ENCODE measurements at regions not wholly inside any gene's neighbourhood (a gene's known extent, or its start where the extent isn't known, plus 50 kb on each side); places are given as distances from the start of the nearest gene placed in this dataset.

GRCh38 chr16:72295914-72296313, 124.0 kb upstream of the PMFBP1 start:
- no peak for TF ChIP-seq POLR2A (IDR thresholded peaks at IDR 0.05; ENCODE audit: extremely low read depth, insufficient read length)
- no peak for TF ChIP-seq MYC (IDR thresholded peaks at IDR 0.05; ENCODE audit: low read depth, low read length)
- TF ChIP-seq CTCF (IDR thresholded peaks at IDR 0.05; ENCODE audit: low read depth, low read length), result no peak
- TF ChIP-seq, protein P1, sequence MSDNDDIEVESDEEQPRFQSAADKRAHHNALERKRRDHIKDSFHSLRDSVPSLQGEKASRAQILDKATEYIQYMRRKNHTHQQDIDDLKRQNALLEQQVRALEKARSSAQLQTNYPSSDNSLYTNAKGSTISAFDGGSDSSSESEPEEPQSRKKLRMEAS (IDR thresholded peaks at IDR 0.05; ENCODE audit: low read depth, low read length), result no peak
- no peak overlapping the region for H3K4me3 ChIP-seq (ENCODE audit: low read depth, low read length)
- DNase-seq (ENCODE audit: low read depth), result no peak

GRCh38 chr16:72291531-72291981, 119.6 kb upstream of the PMFBP1 start:
- TF ChIP-seq MYC (IDR thresholded peaks at IDR 0.05; ENCODE audit: low read depth, low read length) (no peak), CTCF (IDR thresholded peaks at IDR 0.05; ENCODE audit: low read depth, low read length) (no peak), POLR2A (IDR thresholded peaks at IDR 0.05; ENCODE audit: extremely low read depth, insufficient read length) (no peak)
- TF ChIP-seq, protein P1 (IDR thresholded peaks at IDR 0.05; ENCODE audit: low read depth, low read length), result no peak
- no peak for DNase-seq (ENCODE audit: low read depth)
- no peak overlapping the region for H3K4me3 ChIP-seq (ENCODE audit: low read depth, low read length)

DNA sequence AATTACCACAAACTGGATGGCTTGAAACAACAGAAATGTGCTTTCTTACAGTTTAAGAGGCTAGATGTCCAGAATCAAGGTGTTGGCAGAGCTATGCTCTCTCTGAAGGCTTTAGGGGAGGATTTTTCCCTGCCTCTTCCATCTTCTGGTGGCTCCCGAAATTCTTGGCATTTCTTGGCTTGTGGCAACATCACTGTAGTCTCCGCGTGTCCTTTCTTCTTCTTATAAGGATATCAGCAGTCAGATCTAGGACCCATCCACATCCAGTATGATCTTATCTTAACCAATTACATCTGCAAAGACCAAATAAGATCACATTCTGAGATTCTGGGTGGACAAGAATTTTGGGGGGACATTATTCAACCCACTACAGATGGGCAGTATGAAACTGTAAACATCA, 119.2 kb upstream of the PMFBP1 start:
- no peak overlapping the region for H3K4me3 ChIP-seq (ENCODE audit: low read depth, low read length)
- no peak for TF ChIP-seq POLR2A (IDR thresholded peaks at IDR 0.05; ENCODE audit: extremely low read depth, insufficient read length)
- TF ChIP-seq CTCF (IDR thresholded peaks at IDR 0.05; ENCODE audit: low read depth, low read length), result no peak
- TF ChIP-seq MYC (IDR thresholded peaks at IDR 0.05; ENCODE audit: low read depth, low read length), result no peak
- TF ChIP-seq, protein P1 (IDR thresholded peaks at IDR 0.05; ENCODE audit: low read depth, low read length), result no peak
- DNase-seq (ENCODE audit: low read depth), result no peak

DNA sequence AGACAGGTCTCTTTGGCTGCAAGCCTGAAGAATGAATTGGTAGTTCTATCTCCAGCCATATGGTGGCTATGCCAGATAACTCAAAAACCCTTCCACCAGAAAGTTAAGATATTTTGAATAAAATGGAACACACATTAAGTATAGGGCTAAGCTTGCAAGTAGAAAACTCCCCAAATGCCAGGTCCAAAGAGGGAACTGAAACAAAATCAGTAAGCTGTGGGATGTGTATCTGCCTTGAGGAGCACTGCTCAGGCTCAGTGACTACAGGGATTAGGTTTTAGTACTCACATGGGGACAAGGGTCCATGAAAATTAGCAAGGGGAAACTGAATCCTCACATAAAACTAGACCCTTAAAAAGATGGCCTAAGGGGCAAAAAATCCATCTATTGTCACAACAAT, 115.7 kb upstream of the PMFBP1 start:
- no peak for DNase-seq (ENCODE audit: low read depth)

DNA sequence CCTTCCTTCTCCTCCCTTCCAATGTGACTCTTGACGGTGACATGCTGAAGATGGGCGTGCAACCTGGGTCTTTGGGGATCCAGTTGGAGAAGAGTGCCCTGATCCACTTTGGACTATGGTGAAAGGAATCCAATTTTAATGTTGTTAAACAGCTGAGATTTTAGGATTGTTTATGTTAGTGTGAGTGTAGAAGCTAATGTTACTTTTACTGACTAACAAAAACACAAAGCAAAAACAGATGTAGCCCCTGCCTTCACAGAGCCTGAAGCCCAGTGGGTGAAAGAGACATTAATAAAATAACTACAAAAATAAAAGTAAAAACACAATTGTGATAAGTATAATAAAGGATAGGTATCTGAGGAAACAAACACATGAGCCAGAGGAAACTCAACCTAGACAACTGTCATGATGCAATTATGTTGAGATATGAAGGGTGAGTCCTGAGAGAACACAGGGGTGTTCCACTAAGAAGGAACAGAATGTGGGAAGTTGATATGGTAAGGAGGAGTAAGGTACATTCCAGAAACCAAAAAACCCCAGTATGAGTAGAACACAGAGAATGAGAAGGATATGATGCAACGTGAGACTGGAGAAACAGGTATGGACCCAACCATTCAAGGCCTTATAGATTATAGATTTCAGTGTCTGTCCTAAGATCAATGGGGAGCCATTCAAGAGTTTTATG, 115.1 kb upstream of the PMFBP1 start:
- H3K4me3 ChIP-seq (ENCODE audit: low read depth, low read length), result no peak overlapping the region
- TF ChIP-seq, protein P1 (IDR thresholded peaks at IDR 0.05; ENCODE audit: low read depth, low read length), result no peak
- TF ChIP-seq CTCF (IDR thresholded peaks at IDR 0.05; ENCODE audit: low read depth, low read length) (no peak), MYC (IDR thresholded peaks at IDR 0.05; ENCODE audit: low read depth, low read length) (no peak), POLR2A (IDR thresholded peaks at IDR 0.05; ENCODE audit: extremely low read depth, insufficient read length) (no peak)
- DNase-seq (ENCODE audit: low read depth), result no peak

More for the DNA sequence above, 115.7 kb upstream of the PMFBP1 start:
- H3K4me3 ChIP-seq (ENCODE audit: low read depth, low read length), result no peak overlapping the region
- no peak for TF ChIP-seq CTCF (IDR thresholded peaks at IDR 0.05; ENCODE audit: low read depth, low read length)
- TF ChIP-seq, protein P1 (IDR thresholded peaks at IDR 0.05; ENCODE audit: low read depth, low read length), result no peak
- no peak for TF ChIP-seq POLR2A (IDR thresholded peaks at IDR 0.05; ENCODE audit: extremely low read depth, insufficient read length)
- TF ChIP-seq MYC (IDR thresholded peaks at IDR 0.05; ENCODE audit: low read depth, low read length), result no peak
